ENCODE measurements at regions not wholly inside any gene's neighbourhood (a gene's known extent, or its start where the extent isn't known, plus 50 kb on each side); places are given as distances from the start of the nearest gene placed in this dataset.

- TF ChIP-seq CTCF (IDR thresholded peaks at IDR 0.05): no peak
- no peak for TF ChIP-seq POLR2A (IDR thresholded peaks at IDR 0.05)
These were observed 1394.1 kb downstream of the FAM181B start for GRCh38 chr11:81339521-81339920.

Measured in heart left ventricle (tissue), 13 donors.